ENCODE measurements at regions not wholly inside any gene's neighbourhood (a gene's known extent, or its start where the extent isn't known, plus 50 kb on each side); places are given as distances from the start of the nearest gene placed in this dataset.

DNA sequence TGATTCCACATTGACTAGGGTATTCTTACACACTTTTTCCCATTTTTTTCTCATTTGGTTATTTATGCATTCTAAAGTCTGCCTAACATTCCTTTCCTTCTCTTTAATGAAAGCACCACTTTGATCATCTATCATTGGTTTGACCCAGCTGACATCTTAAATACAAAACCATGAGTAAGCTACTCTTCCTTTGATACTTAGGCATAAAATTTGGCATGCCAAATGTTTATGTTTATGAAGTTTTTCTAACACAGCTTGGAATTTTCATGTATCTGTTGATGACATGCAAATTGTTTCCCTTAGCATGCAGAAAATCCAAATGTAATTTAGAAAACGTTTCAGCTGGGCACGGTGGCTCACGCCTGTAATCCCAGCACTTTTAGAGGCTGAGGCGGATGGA is 534.9 kb downstream of the QKI start:
- TF ChIP-seq, protein P1, sequence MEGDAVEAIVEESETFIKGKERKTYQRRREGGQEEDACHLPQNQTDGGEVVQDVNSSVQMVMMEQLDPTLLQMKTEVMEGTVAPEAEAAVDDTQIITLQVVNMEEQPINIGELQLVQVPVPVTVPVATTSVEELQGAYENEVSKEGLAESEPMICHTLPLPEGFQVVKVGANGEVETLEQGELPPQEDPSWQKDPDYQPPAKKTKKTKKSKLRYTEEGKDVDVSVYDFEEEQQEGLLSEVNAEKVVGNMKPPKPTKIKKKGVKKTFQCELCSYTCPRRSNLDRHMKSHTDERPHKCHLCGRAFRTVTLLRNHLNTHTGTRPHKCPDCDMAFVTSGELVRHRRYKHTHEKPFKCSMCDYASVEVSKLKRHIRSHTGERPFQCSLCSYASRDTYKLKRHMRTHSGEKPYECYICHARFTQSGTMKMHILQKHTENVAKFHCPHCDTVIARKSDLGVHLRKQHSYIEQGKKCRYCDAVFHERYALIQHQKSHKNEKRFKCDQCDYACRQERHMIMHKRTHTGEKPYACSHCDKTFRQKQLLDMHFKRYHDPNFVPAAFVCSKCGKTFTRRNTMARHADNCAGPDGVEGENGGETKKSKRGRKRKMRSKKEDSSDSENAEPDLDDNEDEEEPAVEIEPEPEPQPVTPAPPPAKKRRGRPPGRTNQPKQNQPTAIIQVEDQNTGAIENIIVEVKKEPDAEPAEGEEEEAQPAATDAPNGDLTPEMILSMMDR (IDR thresholded peaks at IDR 0.05): no peak
- TF ChIP-seq POLR2A (IDR thresholded peaks at IDR 0.05): no peak
